GM13977 (cell line): ENCODE measurements at regions not wholly inside any gene's neighbourhood (a gene's known extent, or its start where the extent isn't known, plus 50 kb on each side); places are given as distances from the start of the nearest gene placed in this dataset.

Source experiments
- DNase-seq: peaks from one replicate; pipeline ENCODE4 v3.0.0; 2012; ENCODE audit warnings: low spot score
- CTCF ChIP-seq: IDR thresholded peaks from 2 replicates; pipeline ENCODE4 v1.5.1; 2012; ENCODE audit warnings: mild to moderate bottlenecking, control low read depth; ENCODE audit not compliant: insufficient read depth; ENCODE audit errors: extremely low read depth, missing control alignments
- in situ Hi-C: fragments of 300-500 bp; cut with MboI; formaldehyde crosslinking; loops from one replicate; pipeline ENCODE4 v1.12.0; 2022; ENCODE audit warnings: low sequenced_read_pairs, low pct_unique_long_range_greater_than_20kb, mixed read lengths, inconsistent platforms; ENCODE audit not compliant: unreplicated experiment

DNA sequence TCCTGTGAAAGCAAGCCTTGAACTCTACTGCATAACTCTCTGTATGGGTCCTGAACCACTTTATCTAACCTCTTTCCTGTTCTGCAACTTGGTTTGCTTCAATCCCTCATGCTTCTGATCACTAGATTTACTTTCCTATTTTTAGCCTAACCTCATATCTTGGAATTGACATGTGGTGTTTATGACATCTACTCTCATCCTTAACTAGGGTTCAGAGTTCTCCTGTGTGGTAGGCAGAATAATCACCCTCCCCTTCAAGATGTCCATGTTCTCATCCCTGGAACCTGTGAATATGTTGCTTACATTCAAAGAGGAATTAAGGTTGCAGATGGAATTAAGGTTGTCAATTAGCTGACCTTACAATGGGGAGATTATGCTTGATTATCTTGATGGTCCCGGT is 67.4 kb upstream of the STXBP6 start:
- in situ Hi-C loops = no loop called here
- DNase-seq = no peak
- no peak for TF ChIP-seq CTCF

DNA sequence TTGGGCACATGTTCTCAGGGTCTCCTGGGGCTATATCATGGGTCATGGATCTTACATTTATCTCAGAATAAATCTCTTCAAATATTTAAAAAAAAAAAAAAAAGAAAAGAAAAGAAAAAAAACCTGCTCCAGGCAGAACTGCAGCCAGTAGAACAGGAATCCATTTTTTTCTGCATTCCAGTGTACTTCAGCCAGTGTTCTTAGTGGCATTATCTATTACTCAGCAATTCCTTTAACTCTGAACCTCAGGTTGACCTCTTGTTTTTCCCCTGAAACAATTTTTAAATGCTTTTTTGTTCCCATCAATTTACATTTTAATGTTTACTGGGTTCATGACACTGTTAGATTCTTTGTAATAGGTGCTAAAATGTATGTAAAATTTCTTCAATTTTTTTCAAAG is 66.7 kb upstream of the STXBP6 start:
- no peak for DNase-seq
- TF ChIP-seq CTCF = no peak
- in situ Hi-C loops = no loop called here

GRCh38 chr14:25113394-25113793 is 63.4 kb upstream of the STXBP6 start:
- in situ Hi-C loops = no loop called here
- DNase-seq = no peak
- no peak for TF ChIP-seq CTCF

- no peak for DNase-seq
- in situ Hi-C loops = no loop called here
- TF ChIP-seq CTCF = no peak
Observed at GRCh38 chr14:25111061-25111601, 61.2 kb upstream of the STXBP6 start.

- TF ChIP-seq CTCF = no peak
- in situ Hi-C loops = no loop called here
- DNase-seq = no peak
Observed at GRCh38 chr14:25110106-25110505, 60.2 kb upstream of the STXBP6 start.

DNA sequence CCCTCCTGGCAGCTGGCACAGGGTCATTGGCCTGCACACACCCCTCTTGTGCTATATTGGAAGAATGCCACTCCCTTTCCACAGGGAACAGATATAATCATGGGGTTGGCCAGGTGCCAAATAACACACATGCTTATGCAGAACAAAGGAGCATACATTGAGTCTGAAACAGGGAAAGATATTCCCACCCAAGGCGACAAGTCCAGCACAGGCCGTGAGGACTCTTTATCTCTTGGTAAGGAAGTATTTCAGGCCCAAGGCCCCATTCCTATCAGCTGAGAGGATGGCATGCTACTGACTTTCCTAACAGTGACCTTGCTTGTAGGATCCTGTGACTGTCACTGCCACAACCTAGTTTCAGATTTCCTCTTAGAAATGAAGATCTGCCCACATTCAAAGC is 59.0 kb upstream of the STXBP6 start:
- no peak for DNase-seq
- no peak for TF ChIP-seq CTCF
- in situ Hi-C loops = no loop called here

DNA sequence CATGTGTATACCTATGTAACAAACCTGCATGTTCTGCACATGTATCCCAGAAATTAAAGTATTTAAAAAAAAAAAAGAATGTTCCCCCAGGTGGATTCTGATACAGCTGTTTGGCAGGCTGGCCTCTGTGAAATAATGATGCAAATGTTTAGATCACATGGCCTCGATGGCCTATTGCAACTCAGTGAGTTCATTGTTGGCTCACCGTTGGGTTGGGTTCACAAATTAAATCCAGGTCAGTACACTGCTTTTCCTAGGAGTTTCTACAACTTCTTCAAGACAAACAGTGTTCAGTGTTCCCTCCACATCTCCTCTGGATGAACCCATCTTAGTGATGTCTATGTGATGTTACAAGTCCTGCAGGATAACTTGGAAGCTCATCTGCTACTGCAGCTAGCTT is 58.3 kb upstream of the STXBP6 start:
- TF ChIP-seq CTCF = no peak
- no peak for DNase-seq
- in situ Hi-C loops = no loop called here
